Left lung (tissue), 4 donors: ENCODE measurements at regions not wholly inside any gene's neighbourhood (a gene's known extent, or its start where the extent isn't known, plus 50 kb on each side); places are given as distances from the start of the nearest gene placed in this dataset.

Source experiments
- ATAC-seq: fragments of 200-7000 bp; cut with Tn5 transposase; one replicate; pipeline ENCODE4 v1.9.1; 2020; ENCODE audit warnings: moderate library complexity
- DNase-seq, 4 donors: peaks; one replicate each; pipeline ENCODE4 v3.0.0-alpha.2; 2013 to 2020
- H3K27ac ChIP-seq, 2 donors: fragments of 200-600 bp; sonication (generic) in 1 of 2; one replicate each; pipeline versions ENCODE4 v1.5.0 to v1.8.0; 2020 to 2021
- H3K27me3 ChIP-seq, 2 donors: fragments of 200-600 bp; sonication (generic) in 1 of 2; one replicate each; pipeline versions ENCODE4 v1.5.0 to v1.8.0; 2020 to 2021
- H3K36me3 ChIP-seq, 2 donors: fragments of 200-600 bp; sonication (generic) in 1 of 2; one replicate each; pipeline versions ENCODE4 v1.5.0 to v1.8.0; 2020 to 2021
- H3K4me1 ChIP-seq, 2 donors: fragments of 200-600 bp; one replicate each; pipeline ENCODE4 v1.8.0; 2021
- H3K4me3 ChIP-seq, 2 donors: fragments of 200-600 bp; sonication (generic) in 1 of 2; one replicate each; pipeline versions ENCODE4 v1.5.0 to v1.8.0; 2020 to 2021; ENCODE audit warnings: mild to moderate bottlenecking in 1 of 2
- H3K9me3 ChIP-seq, 2 donors: fragments of 200-600 bp; sonication (generic) in 1 of 2; one replicate each; pipeline versions ENCODE4 v1.5.0 to v1.8.0; 2020 to 2021
- intact Hi-C, 2 donors: fragments of 100-400 bp; cut with DNase I; formaldehyde crosslinking; loops; one replicate each; pipeline versions ENCODE4 v1.11.2 to v1.14.2; 2022
- TF ChIP-seq, protein P1 (sequence below), 2 donors: fragments of 200-600 bp; sonication (generic) in 1 of 2; IDR thresholded peaks; one replicate each; pipeline versions ENCODE4 v1.5.0 to v1.8.0; 2021; ENCODE audit warnings: antibody characterized with exemption in 2 of 2
- donor health status: DM: no; HTN: yes; CAD: no.
- donor health status: DM: no; HTN: no; CAD: no.

DNA sequence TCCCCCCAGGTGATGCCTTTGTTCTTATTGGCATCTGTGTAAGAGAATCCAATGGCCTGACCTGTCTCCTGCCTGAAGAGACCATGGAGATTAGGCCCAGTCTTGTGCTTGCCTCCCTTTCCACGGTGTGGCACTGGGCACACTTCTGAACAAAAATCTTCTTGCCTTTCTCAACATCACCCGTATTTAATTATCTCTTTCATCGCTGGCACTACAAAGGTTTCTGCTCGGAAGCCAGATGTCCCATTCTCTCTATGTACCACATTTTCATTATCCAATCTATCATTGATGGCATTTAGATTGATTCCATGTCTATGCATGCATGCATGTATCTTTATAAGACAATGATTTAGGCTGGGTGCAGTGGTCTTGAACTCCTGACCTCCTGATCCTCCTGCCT lies 74.3 kb downstream of the SLC25A15 start:
- no peaks in the 10 kb centered on the region for H3K36me3 ChIP-seq
- TF ChIP-seq, protein P1, sequence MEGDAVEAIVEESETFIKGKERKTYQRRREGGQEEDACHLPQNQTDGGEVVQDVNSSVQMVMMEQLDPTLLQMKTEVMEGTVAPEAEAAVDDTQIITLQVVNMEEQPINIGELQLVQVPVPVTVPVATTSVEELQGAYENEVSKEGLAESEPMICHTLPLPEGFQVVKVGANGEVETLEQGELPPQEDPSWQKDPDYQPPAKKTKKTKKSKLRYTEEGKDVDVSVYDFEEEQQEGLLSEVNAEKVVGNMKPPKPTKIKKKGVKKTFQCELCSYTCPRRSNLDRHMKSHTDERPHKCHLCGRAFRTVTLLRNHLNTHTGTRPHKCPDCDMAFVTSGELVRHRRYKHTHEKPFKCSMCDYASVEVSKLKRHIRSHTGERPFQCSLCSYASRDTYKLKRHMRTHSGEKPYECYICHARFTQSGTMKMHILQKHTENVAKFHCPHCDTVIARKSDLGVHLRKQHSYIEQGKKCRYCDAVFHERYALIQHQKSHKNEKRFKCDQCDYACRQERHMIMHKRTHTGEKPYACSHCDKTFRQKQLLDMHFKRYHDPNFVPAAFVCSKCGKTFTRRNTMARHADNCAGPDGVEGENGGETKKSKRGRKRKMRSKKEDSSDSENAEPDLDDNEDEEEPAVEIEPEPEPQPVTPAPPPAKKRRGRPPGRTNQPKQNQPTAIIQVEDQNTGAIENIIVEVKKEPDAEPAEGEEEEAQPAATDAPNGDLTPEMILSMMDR (IDR thresholded peaks at IDR 0.05): no peak
- H3K4me1 ChIP-seq: no peaks in the 10 kb centered on the region
- no peak for ATAC-seq
- H3K27me3 ChIP-seq: no peaks in the 10 kb centered on the region
- H3K9me3 ChIP-seq: no peaks in the 10 kb centered on the region
- intact Hi-C loops: no loop called here
- no peak overlapping the region for H3K27ac ChIP-seq
- H3K4me3 ChIP-seq: no peak overlapping the region
- DNase-seq: no peak

DNA sequence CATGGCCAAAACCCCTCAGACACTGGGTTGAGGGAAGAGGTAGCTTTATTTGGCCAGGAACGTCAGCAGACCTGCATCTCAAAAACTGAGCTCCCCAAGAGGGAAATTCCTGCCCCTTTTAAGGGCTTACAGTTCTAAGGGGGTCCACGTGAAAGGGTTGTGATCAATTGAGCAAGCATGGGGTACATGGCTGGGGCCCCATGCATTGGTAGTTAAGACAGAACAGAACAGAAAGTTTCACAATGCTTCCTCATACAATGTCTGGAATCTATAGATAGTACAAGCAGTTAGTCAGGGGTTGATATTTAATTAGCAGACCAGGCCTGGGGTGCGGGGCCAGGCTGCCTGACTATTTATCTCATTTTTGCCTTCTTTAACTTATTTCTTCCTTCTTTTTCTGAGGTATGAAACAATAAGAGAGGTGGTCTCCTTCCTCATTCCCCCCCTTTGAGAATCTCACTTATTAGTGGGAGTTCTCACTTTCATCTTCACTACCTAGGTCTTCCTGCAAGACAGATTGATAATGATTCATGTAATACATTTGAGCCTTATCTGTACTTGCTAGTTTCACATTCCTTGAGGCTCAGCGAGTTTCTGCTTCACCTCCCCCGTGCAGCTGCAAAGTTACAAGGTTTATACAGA lies 84.8 kb downstream of the SLC25A15 start:
- intact Hi-C loops: no loop called here

DNA sequence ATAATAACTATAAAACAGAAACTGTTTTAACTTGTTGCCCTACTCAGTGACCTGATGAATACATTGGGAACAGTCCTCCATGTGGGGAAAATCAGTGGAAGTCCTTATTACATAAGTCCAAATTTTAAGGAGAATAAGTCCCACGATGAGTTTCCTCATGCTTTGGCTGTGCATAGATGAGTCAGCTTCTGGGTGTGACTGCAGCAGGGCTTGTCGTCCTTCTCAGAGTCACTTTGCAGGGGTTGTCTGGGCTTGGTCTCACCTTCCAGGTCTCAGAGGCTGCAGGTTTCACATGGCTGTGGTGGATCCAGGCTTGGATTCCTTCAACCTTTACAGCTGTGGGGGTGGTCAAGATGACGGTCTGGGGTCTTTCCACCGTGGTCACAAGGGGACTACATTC lies 85.6 kb downstream of the SLC25A15 start:
- no peak for ATAC-seq
- Histone ChIP-seq H3K36me3 (peaks cover 0 to 77% of the 10 kb centered on the region in 2 donors), H3K27ac (no peak overlapping the region), H3K27me3 (no peaks in the 10 kb centered on the region), H3K4me3 (no peak overlapping the region), H3K9me3 (peaks cover 0 to 96% of the 10 kb centered on the region in 2 donors), H3K4me1 (no peaks in the 10 kb centered on the region)
- no peak for DNase-seq
- TF ChIP-seq, protein P1 (IDR thresholded peaks at IDR 0.05): no peak
- intact Hi-C loops: no loop called here

More for the DNA sequence above, 84.8 kb downstream of the SLC25A15 start:
- no peak overlapping the region for H3K27ac ChIP-seq
- peaks cover 0 to 90% of the 10 kb centered on the region in 2 donors for H3K9me3 ChIP-seq
- TF ChIP-seq, protein P1 (IDR thresholded peaks at IDR 0.05): no peak
- no peaks in the 10 kb centered on the region for H3K27me3 ChIP-seq
- DNase-seq (peak in 1 of 4 donors; percentile 9), ATAC-seq (no peak)
- H3K36me3 ChIP-seq: peaks cover 0 to 78% of the 10 kb centered on the region in 2 donors
- no peaks in the 10 kb centered on the region for H3K4me1 ChIP-seq
- no peak overlapping the region for H3K4me3 ChIP-seq

DNA sequence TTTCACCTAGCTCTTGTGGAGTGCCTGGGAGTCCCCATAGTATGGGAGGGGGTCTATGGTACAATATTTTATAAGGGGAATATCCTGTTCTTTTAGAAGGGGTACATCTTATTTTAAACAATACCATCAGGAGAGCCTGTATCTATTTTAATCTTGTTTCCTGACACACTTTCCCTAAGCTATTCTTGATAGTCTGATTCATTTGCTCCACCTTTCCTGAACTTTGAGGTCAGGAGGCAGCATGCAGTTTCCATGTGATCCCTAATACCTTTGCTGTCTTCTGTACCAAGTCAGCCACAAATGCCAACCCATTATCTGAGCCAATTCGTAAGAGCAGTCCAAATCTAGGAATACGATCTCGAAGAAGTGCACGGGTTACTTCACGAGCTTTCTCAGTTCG lies 86.2 kb downstream of the SLC25A15 start:
- peaks cover 0 to 77% of the 10 kb centered on the region in 2 donors for H3K36me3 ChIP-seq
- no peaks in the 10 kb centered on the region for H3K4me1 ChIP-seq
- H3K9me3 ChIP-seq: peaks cover 0 to 97% of the 10 kb centered on the region in 2 donors

DNA sequence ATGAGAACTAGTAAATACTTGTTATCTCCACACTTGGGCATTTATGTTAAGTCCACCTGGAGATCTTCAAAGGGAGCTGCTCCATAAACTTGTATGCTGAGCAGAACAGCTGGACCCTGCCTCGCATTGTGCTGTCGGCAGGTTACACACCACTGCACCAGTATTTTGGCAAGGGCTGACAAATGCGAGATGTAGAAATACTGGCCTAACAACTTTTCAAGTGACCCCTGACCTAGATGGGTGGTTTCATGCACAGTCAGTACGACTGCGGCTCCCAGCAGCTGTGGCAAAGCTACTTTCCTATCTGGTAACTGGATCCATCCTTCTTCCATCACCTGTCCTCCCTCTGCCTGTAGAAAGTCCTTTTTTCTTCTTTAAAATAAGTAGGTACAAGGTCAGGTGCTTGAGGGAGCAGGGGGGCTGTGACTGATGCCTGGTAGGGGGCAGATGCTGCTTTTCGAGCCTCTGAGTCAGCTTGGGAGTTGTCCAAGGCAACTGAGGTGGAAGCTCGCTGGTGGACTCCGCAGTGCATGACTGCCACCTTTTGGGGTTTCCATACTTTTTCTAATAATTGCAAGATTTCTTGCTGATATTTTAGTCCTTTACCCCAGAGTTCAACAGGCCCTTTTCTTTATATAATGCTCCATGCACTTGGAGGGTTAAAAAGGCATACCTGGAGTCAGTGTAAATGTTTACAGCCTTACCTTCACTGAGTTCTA lies 86.8 kb downstream of the SLC25A15 start:
- TF ChIP-seq, protein P1 (IDR thresholded peaks at IDR 0.05): no peak
- intact Hi-C loops: no loop called here
- Histone ChIP-seq H3K9me3 (peaks cover 0 to 93% of the 10 kb centered on the region in 2 donors), H3K4me1 (no peaks in the 10 kb centered on the region), H3K27me3 (no peaks in the 10 kb centered on the region), H3K27ac (no peak overlapping the region), H3K4me3 (no peak overlapping the region), H3K36me3 (peaks cover 0 to 74% of the 10 kb centered on the region in 2 donors)
- DNase-seq (no peak), ATAC-seq (no peak)

More for the DNA sequence above, 86.2 kb downstream of the SLC25A15 start:
- H3K4me3 ChIP-seq: no peak overlapping the region
- TF ChIP-seq, protein P1 (IDR thresholded peaks at IDR 0.05): no peak
- intact Hi-C loops: no loop called here
- ATAC-seq (no peak), DNase-seq (no peak)
- no peak overlapping the region for H3K27ac ChIP-seq
- H3K27me3 ChIP-seq: no peaks in the 10 kb centered on the region
